Neural progenitor cell (in vitro differentiated cells): ENCODE measurements at regions not wholly inside any gene's neighbourhood (a gene's known extent, or its start where the extent isn't known, plus 50 kb on each side); places are given as distances from the start of the nearest gene placed in this dataset.

Experiments
- EZH2 ChIP-seq: fragments of 200-600 bp; sonication (generic); IDR thresholded peaks from 2 replicates; pipeline ENCODE4 v1.6.1; 2017; ENCODE audit warnings: antibody characterized with exemption, mild to moderate bottlenecking, moderate library complexity
- EZH2phosphoT487 ChIP-seq: fragments of 200-600 bp; sonication (generic); IDR thresholded peaks from 2 replicates; pipeline ENCODE4 v1.6.1; 2017; ENCODE audit warnings: antibody characterized with exemption
- TF ChIP-seq, protein P1 (sequence below): fragments of 200-600 bp; sonication (generic); IDR thresholded peaks from 2 replicates; pipeline ENCODE4 v1.5.1; 2017; ENCODE audit warnings: antibody characterized with exemption, mild to moderate bottlenecking

DNA sequence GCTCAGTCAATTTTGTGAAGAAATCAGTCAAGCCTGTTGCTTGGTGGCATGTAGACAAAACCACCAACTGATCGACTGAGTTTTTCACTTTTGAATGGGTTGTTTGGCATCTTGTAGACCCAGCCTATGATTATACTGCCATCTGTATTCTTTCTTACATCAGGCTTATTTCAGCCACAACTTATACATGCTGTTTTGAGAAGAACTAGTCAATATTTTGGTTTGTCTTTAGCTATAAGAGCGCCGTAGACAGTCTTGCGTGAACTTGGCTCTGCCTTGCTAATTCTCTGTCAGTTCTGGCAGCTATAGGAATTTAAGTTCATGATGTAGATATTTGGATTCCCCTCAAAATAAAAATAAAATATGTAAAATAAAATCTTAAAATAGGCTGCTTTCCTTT is 742.0 kb upstream of the FANCL start:
- TF ChIP-seq, protein P1, sequence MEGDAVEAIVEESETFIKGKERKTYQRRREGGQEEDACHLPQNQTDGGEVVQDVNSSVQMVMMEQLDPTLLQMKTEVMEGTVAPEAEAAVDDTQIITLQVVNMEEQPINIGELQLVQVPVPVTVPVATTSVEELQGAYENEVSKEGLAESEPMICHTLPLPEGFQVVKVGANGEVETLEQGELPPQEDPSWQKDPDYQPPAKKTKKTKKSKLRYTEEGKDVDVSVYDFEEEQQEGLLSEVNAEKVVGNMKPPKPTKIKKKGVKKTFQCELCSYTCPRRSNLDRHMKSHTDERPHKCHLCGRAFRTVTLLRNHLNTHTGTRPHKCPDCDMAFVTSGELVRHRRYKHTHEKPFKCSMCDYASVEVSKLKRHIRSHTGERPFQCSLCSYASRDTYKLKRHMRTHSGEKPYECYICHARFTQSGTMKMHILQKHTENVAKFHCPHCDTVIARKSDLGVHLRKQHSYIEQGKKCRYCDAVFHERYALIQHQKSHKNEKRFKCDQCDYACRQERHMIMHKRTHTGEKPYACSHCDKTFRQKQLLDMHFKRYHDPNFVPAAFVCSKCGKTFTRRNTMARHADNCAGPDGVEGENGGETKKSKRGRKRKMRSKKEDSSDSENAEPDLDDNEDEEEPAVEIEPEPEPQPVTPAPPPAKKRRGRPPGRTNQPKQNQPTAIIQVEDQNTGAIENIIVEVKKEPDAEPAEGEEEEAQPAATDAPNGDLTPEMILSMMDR: no peak
- TF ChIP-seq EZH2 (no peak), EZH2phosphoT487 (no peak)
